K562 (cell line): ENCODE measurements at regions not wholly inside any gene's neighbourhood (a gene's known extent, or its start where the extent isn't known, plus 50 kb on each side); places are given as distances from the start of the nearest gene placed in this dataset.

Experiments
- ATAC-seq: fragments of 200-7000 bp; cut with Tn5 transposase; 3 replicates; pipeline ENCODE4 v1.9.1; 2020; ENCODE audit warnings: moderate library complexity
- BruUV-seq: library from RNA; stranded (reverse); fragments of 400-500 nt; replicated peaks from 2 replicates; lab custom pipeline; 2021; lab: Mats Ljungman, UMichigan
- CTCF ChIA-PET: fragments of 300-600 bp; formaldehyde crosslinking; extraction: SDS; loops from one replicate; lab custom pipeline; 2021; ENCODE audit warnings: low intra/inter-chr PET ratio; lab: Yijun Ruan, JAX
- POLR2A ChIA-PET: fragments of 300-600, 350-650 bp; sonication (Branson Sonifier 250); formaldehyde crosslinking; extraction: SDS; loops from one replicate; lab custom pipeline; 2021; ENCODE audit warnings: antibody characterized with exemption, inconsistent platforms; lab: Yijun Ruan, JAX
- DNase-seq, 4 experiments: peaks; one replicate each; pipeline versions ENCODE4 v3.0.0 to v3.0.0-alpha.2; 2011 to 2018; ENCODE audit warnings: low spot score in 3 of 4, mixed read lengths in 3 of 4; ENCODE audit errors: extremely low read depth in 1 of 4
- FAIRE-seq: peaks from 2 replicates; lab custom pipeline; 2011; peaks lifted over from hg19 to GRCh38; lab: Jason Lieb, UNC
- H2AFZ ChIP-seq: 2 replicates; pipeline ENCODE4 v1.6.0; 2011; ENCODE audit warnings: low read depth, low read length, control low read depth, inconsistent platforms
- H3K27ac ChIP-seq: fragments of 200-600 bp; 3 replicates; pipeline ENCODE4 v1.8.0; 2011; ENCODE audit warnings: low read depth, mild to moderate bottlenecking, control low read depth, inconsistent platforms, low read length, moderate library complexity, mixed read lengths; ENCODE audit errors: extremely low read depth
- H3K27me3 ChIP-seq, 2 experiments: fragments of 300-600 bp in 1 of 2; 2 replicates in 1 of 2; 3 replicates in 1 of 2; pipeline versions ENCODE4 v1.6.0 to v1.8.0; 2011; ENCODE audit warnings: inconsistent platforms in 2 of 2, low read length in 2 of 2, mild to moderate bottlenecking in 1 of 2, mixed read lengths in 1 of 2, moderate library complexity in 1 of 2; ENCODE audit not compliant: control insufficient read depth in 2 of 2, insufficient read depth in 2 of 2
- H3K36me3 ChIP-seq: fragments of 300-600 bp; 3 replicates; pipeline ENCODE4 v1.8.0; 2011; ENCODE audit warnings: mild to moderate bottlenecking, low read length, inconsistent platforms; ENCODE audit not compliant: control insufficient read depth, insufficient read depth
- H3K4me1 ChIP-seq, 2 experiments: fragments of 200-600 bp in 1 of 2; replicated peaks in 1 of 2; 2 replicates in 1 of 2; 3 replicates in 1 of 2; pipeline versions ENCODE4 v1.5.1 to v1.8.0; 2011; ENCODE audit warnings: inconsistent platforms in 2 of 2, low read length in 2 of 2, mild to moderate bottlenecking in 1 of 2, mixed read lengths in 1 of 2, moderate library complexity in 1 of 2; ENCODE audit not compliant: control insufficient read depth in 2 of 2, insufficient read depth in 2 of 2
- H3K4me2 ChIP-seq: 2 replicates; pipeline ENCODE4 v1.6.1; 2011; ENCODE audit warnings: low read length, control low read depth, inconsistent platforms, mixed read lengths; ENCODE audit not compliant: insufficient read depth
- H3K4me3 ChIP-seq: fragments of 200-600 bp; sonication (generic), shearing (Covaris generic); 2 replicates; pipeline ENCODE4 v1.5.1; 2016; ENCODE audit warnings: control low read depth, inconsistent platforms
- H3K79me2 ChIP-seq: fragments of 200-600 bp; 3 replicates; pipeline ENCODE4 v1.8.0; 2011; ENCODE audit warnings: low read length, inconsistent platforms; ENCODE audit not compliant: control insufficient read depth, insufficient read depth
- H3K9ac ChIP-seq, 2 experiments: 2 replicates each; pipeline versions ENCODE4 v1.6.0 to v1.6.1; 2011; ENCODE audit warnings: low read depth in 2 of 2, low read length in 2 of 2, control low read depth in 1 of 2, inconsistent platforms in 1 of 2, mild to moderate bottlenecking in 1 of 2, mixed read lengths in 1 of 2; ENCODE audit not compliant: insufficient read depth in 1 of 2
- H3K9me1 ChIP-seq: one replicate; pipeline ENCODE4 v1.6.0; 2011; ENCODE audit warnings: inconsistent platforms, mild to moderate bottlenecking, low read length, moderate library complexity; ENCODE audit not compliant: control insufficient read depth, insufficient read depth
- H3K9me3 ChIP-seq: replicated peaks from 2 replicates; pipeline ENCODE4 v1.5.1; 2011; ENCODE audit warnings: low read depth, low read length, inconsistent platforms; ENCODE audit not compliant: control insufficient read depth, insufficient read depth
- H4K20me1 ChIP-seq: replicated peaks from 2 replicates; pipeline ENCODE4 v1.6.1; 2011; ENCODE audit warnings: low read length, inconsistent platforms, mixed read lengths; ENCODE audit not compliant: control insufficient read depth, insufficient read depth
- ARID2 ChIP-seq: fragments of 450-650 bp; IDR thresholded peaks from 2 replicates; pipeline ENCODE4 v1.6.1; 2017; ENCODE audit warnings: antibody characterized with exemption, mild to moderate bottlenecking
- CBX2 ChIP-seq: fragments of 200-600 bp; sonication (generic); IDR thresholded peaks from one replicate; pipeline ENCODE4 v1.6.1; 2012; ENCODE audit warnings: mild to moderate bottlenecking, low read length, inconsistent platforms; ENCODE audit not compliant: insufficient read depth, poor library complexity, severe bottlenecking
- FOXP1 ChIP-seq: sonication (generic); formaldehyde crosslinking; IDR thresholded peaks from 2 replicates; pipeline ENCODE4 v1.8.0; 2022; ENCODE audit warnings: mild to moderate bottlenecking, missing genetic modification reagents
- HDAC2 ChIP-seq: fragments of 450-650 bp; IDR thresholded peaks from 2 replicates; pipeline ENCODE4 v1.6.1; 2016; ENCODE audit warnings: mild to moderate bottlenecking
- HLTF ChIP-seq: fragments of 450-650 bp; IDR thresholded peaks from 2 replicates; pipeline ENCODE4 v1.6.1; 2016
- HNRNPK ChIP-seq: fragments of 200-400 bp; formaldehyde crosslinking; IDR thresholded peaks from one replicate; pipeline ENCODE4 v1.6.1; 2018; ENCODE audit warnings: mild to moderate bottlenecking, low read depth, low read length; ENCODE audit not compliant: poor library complexity, severe bottlenecking
- LARP7 ChIP-seq: fragments of 450-650 bp; IDR thresholded peaks from 2 replicates; pipeline ENCODE4 v1.6.1; 2016
- LCOR ChIP-seq: sonication (generic); formaldehyde crosslinking; IDR thresholded peaks from 2 replicates; pipeline ENCODE4 v1.8.0; 2022; ENCODE audit warnings: mild to moderate bottlenecking, missing genetic modification reagents
- RNF219 ChIP-seq: fragments of 250-450 bp; sonication (Bioruptor Pico); IDR thresholded peaks from 2 replicates; pipeline ENCODE4 v1.5.0; 2022; ENCODE audit warnings: mild to moderate bottlenecking
- STAG1 ChIP-seq: sonication (generic); formaldehyde crosslinking; IDR thresholded peaks from 2 replicates; pipeline ENCODE4 v1.5.0; 2020; ENCODE audit warnings: missing genetic modification reagents, borderline replicate concordance
- TAF15 ChIP-seq: fragments of 200-400 bp; formaldehyde crosslinking; IDR thresholded peaks from 2 replicates; pipeline ENCODE4 v1.6.1; 2017; ENCODE audit warnings: mild to moderate bottlenecking, low read depth, low read length, moderate library complexity
- TRIM24 ChIP-seq, 2 experiments: fragments of 450-650 bp; IDR thresholded peaks; 2 replicates each; pipeline ENCODE4 v1.6.1; 2016
- TRIM28 ChIP-seq: fragments of 450-650 bp; IDR thresholded peaks from 2 replicates; pipeline ENCODE4 v1.6.1; 2017
- ZBED1 ChIP-seq: IDR thresholded peaks from 2 replicates; pipeline ENCODE4 v1.6.1; 2014
- ZNF384 ChIP-seq: IDR thresholded peaks from 2 replicates; pipeline ENCODE4 v1.6.1; 2012; ENCODE audit warnings: low read depth, low read length, improper control_type of control experiment
- ZNF778 ChIP-seq: fragments of 450-650 bp; formaldehyde crosslinking; IDR thresholded peaks from 2 replicates; pipeline ENCODE4 v1.4.0; 2020; ENCODE audit warnings: mild to moderate bottlenecking, moderate library complexity
- whole genome bisulfite sequencing: fragments of 100-300 bp; shearing (Covaris generic); methylation state at CpG from one replicate; pipeline ENCODE4 v1.1.6; 2016; ENCODE audit warnings: low coverage, mixed read lengths; ENCODE audit not compliant: insufficient coverage; ENCODE audit errors: missing lambda C conversion rate; 5-methylcytosine and 5-hydroxymethylcytosine counted together
- in situ Hi-C: fragments of 300-500 bp; cut with MboI; formaldehyde crosslinking; loops from 4 replicates; pipeline ENCODE4 v1.15.0; 2018; ENCODE audit warnings: inconsistent platforms, mixed read lengths
- intact Hi-C: fragments of 100-400 bp; cut with micrococcal nuclease; formaldehyde crosslinking; loops from 2 replicates; pipeline ENCODE4 v1.14.2; 2022
- TF ChIP-seq, protein P1 (sequence below): IDR thresholded peaks from 3 replicates; pipeline ENCODE4 v1.6.1; 2011; ENCODE audit warnings: borderline replicate concordance, mild to moderate bottlenecking, moderate library complexity; ENCODE audit not compliant: insufficient read length; ENCODE audit errors: extremely low read depth
- TF ChIP-seq, protein P2 (sequence below): fragments of 450-650 bp; IDR thresholded peaks from one replicate; pipeline ENCODE4 v1.6.1; 2018; ENCODE audit warnings: mild to moderate bottlenecking, moderate library complexity; ENCODE audit not compliant: partially characterized antibody

GRCh38 chr6:158879180-158879579 is 60.0 kb upstream of the EZR start (continued):
- TF ChIP-seq, protein P1, sequence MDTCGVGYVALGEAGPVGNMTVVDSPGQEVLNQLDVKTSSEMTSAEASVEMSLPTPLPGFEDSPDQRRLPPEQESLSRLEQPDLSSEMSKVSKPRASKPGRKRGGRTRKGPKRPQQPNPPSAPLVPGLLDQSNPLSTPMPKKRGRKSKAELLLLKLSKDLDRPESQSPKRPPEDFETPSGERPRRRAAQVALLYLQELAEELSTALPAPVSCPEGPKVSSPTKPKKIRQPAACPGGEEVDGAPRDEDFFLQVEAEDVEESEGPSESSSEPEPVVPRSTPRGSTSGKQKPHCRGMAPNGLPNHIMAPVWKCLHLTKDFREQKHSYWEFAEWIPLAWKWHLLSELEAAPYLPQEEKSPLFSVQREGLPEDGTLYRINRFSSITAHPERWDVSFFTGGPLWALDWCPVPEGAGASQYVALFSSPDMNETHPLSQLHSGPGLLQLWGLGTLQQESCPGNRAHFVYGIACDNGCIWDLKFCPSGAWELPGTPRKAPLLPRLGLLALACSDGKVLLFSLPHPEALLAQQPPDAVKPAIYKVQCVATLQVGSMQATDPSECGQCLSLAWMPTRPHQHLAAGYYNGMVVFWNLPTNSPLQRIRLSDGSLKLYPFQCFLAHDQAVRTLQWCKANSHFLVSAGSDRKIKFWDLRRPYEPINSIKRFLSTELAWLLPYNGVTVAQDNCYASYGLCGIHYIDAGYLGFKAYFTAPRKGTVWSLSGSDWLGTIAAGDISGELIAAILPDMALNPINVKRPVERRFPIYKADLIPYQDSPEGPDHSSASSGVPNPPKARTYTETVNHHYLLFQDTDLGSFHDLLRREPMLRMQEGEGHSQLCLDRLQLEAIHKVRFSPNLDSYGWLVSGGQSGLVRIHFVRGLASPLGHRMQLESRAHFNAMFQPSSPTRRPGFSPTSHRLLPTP, result no peak
- no peak for TF ChIP-seq STAG1
- TF ChIP-seq, all 486 proteins: peak for 13

- Histone ChIP-seq H2AFZ (no peak overlapping the region), H3K79me2 (no peaks in the 10 kb centered on the region), H3K36me3 (no peaks in the 10 kb centered on the region), H3K4me1 (peaks cover 5 to 18% of the 10 kb centered on the region in 2 experiments; a peak in 4 of 5 replicates), H3K4me3 (no peak overlapping the region), H3K27ac (no peak overlapping the region), H3K9me3 (0 out of 2 replicates have a peak, but pooled peaks cover 8% of the 10 kb centered on the region), H3K27me3 (no peaks in the 10 kb centered on the region), H3K9me1 (no peaks in the 10 kb centered on the region), H3K9ac (no peak overlapping the region), H3K4me2 (no peak overlapping the region), H4K20me1 (no peaks in the 10 kb centered on the region)
- WGBS, result 92% methylated on average over 1 of the region's 1 CpG
- POLR2A ChIA-PET, result no interaction called here
- no peak for ATAC-seq
- intact Hi-C loops, result no loop called here
- DNase-seq, result no peak
- BruUV-seq, result no TSS peak
- CTCF ChIA-PET, result no interaction called here
- no peak for FAIRE-seq
- in situ Hi-C loops, result no loop called here
- TF ChIP-seq CBX2 (no peak), HLTF (0 out of 2 replicates have a peak, but pooled peaks have one; percentile 54), ZBED1 (no peak), HDAC2 (no peak), LCOR (CRISPR knock-in tag) (no peak), ARID2 (no peak), TRIM28 (0 out of 2 replicates have a peak, but pooled peaks have one; percentile 21), HNRNPK (no peak), LARP7 (no peak), RNF219 (CRISPR knock-in tag) (no peak), ZNF778 (no peak), ZNF384 (no peak), TAF15 (no peak), TRIM24 (IDR thresholded peaks at IDR 0.05) (peak; percentile 11 to 15; a peak in 1 of 4 replicates), FOXP1 (CRISPR knock-in tag) (no peak)
- TF ChIP-seq, protein P2, sequence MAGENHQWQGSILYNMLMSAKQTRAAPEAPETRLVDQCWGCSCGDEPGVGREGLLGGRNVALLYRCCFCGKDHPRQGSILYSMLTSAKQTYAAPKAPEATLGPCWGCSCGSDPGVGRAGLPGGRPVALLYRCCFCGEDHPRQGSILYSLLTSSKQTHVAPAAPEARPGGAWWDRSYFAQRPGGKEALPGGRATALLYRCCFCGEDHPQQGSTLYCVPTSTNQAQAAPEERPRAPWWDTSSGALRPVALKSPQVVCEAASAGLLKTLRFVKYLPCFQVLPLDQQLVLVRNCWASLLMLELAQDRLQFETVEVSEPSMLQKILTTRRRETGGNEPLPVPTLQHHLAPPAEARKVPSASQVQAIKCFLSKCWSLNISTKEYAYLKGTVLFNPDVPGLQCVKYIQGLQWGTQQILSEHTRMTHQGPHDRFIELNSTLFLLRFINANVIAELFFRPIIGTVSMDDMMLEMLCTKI, result no peak
Observed at GRCh38 chr6:158877716-158878115, 58.5 kb upstream of the EZR start.
